ENCODE measurements at regions not wholly inside any gene's neighbourhood (a gene's known extent, or its start where the extent isn't known, plus 50 kb on each side); places are given as distances from the start of the nearest gene placed in this dataset.

- H3K36me3 Mint-ChIP-seq: no peaks in the 10 kb centered on the region
Measured at GRCh38 chr5:124263680-124264491, 482.6 kb downstream of the ZNF608 start.

GRCh38 chr5:124262991-124263571 lies 483.4 kb downstream of the ZNF608 start:
- Mint-ChIP-seq H3K27me3 (no peaks in the 10 kb centered on the region), H3K36me3 (no peaks in the 10 kb centered on the region), H3K4me3 (no peak overlapping the region), H3K27ac (no peak overlapping the region), H3K9me3 (no peaks in the 10 kb centered on the region), H3K4me1 (no peaks in the 10 kb centered on the region)
- DNase-seq (ENCODE audit: low spot score in 2 of 2) (no peak), ATAC-seq (ENCODE audit: low read depth) (no peak)

More at GRCh38 chr5:124263680-124264491, 482.6 kb downstream of the ZNF608 start:
- Mint-ChIP-seq H3K27ac (no peak overlapping the region), H3K9me3 (no peaks in the 10 kb centered on the region), H3K4me1 (no peaks in the 10 kb centered on the region), H3K4me3 (no peak overlapping the region), H3K27me3 (no peaks in the 10 kb centered on the region)
- DNase-seq (ENCODE audit: low spot score in 2 of 2): no peak
- ATAC-seq (ENCODE audit: low read depth): no peak

- DNase-seq (ENCODE audit: low spot score in 2 of 2): no peak
- Mint-ChIP-seq H3K9me3 (no peaks in the 10 kb centered on the region), H3K4me3 (no peak overlapping the region), H3K4me1 (no peaks in the 10 kb centered on the region), H3K27me3 (no peaks in the 10 kb centered on the region), H3K27ac (no peak overlapping the region), H3K36me3 (no peaks in the 10 kb centered on the region)
- no peak for ATAC-seq (ENCODE audit: low read depth)
Measured at GRCh38 chr5:124262470-124262869, 484.0 kb downstream of the ZNF608 start.

GRCh38 chr5:124261848-124262247 lies 484.6 kb downstream of the ZNF608 start:
- Mint-ChIP-seq H3K4me3 (no peak overlapping the region), H3K27ac (no peak overlapping the region), H3K9me3 (no peaks in the 10 kb centered on the region), H3K4me1 (no peaks in the 10 kb centered on the region), H3K36me3 (no peaks in the 10 kb centered on the region), H3K27me3 (no peaks in the 10 kb centered on the region)
- DNase-seq (ENCODE audit: low spot score in 2 of 2): no peak
- no peak for ATAC-seq (ENCODE audit: low read depth)

GRCh38 chr5:124260921-124261515 lies 485.4 kb downstream of the ZNF608 start:
- DNase-seq (ENCODE audit: low spot score in 2 of 2): no peak
- no peak for ATAC-seq (ENCODE audit: low read depth)
- H3K27me3 Mint-ChIP-seq: no peaks in the 10 kb centered on the region
- H3K4me1 Mint-ChIP-seq: no peaks in the 10 kb centered on the region
- H3K9me3 Mint-ChIP-seq: peaks cover 7% of the 10 kb centered on the region
- H3K4me3 Mint-ChIP-seq: no peak overlapping the region
- no peak overlapping the region for H3K27ac Mint-ChIP-seq
- H3K36me3 Mint-ChIP-seq: peaks cover 7% of the 10 kb centered on the region

- no peak overlapping the region for H3K27ac Mint-ChIP-seq
- H3K4me1 Mint-ChIP-seq: no peaks in the 10 kb centered on the region
- H3K9me3 Mint-ChIP-seq: peaks cover 12% of the 10 kb centered on the region
- no peaks in the 10 kb centered on the region for H3K27me3 Mint-ChIP-seq
- ATAC-seq (ENCODE audit: low read depth) (no peak), DNase-seq (ENCODE audit: low spot score in 2 of 2) (no peak)
- H3K4me3 Mint-ChIP-seq: no peak overlapping the region
- H3K36me3 Mint-ChIP-seq: peaks cover 10% of the 10 kb centered on the region
Measured at GRCh38 chr5:124259017-124259416, 487.4 kb downstream of the ZNF608 start.

GRCh38 chr5:124257048-124257447 lies 489.4 kb downstream of the ZNF608 start:
- DNase-seq (ENCODE audit: low spot score in 2 of 2): no peak
- H3K4me3 Mint-ChIP-seq: no peak overlapping the region
- H3K27me3 Mint-ChIP-seq: no peaks in the 10 kb centered on the region
- H3K27ac Mint-ChIP-seq: no peak overlapping the region
- ATAC-seq (ENCODE audit: low read depth): no peak
- peaks cover 12% of the 10 kb centered on the region for H3K9me3 Mint-ChIP-seq
- peaks cover 10% of the 10 kb centered on the region for H3K36me3 Mint-ChIP-seq
- no peaks in the 10 kb centered on the region for H3K4me1 Mint-ChIP-seq

GRCh38 chr5:124253203-124253810 lies 493.1 kb downstream of the ZNF608 start:
- Mint-ChIP-seq H3K4me1 (no peaks in the 10 kb centered on the region), H3K27me3 (no peaks in the 10 kb centered on the region), H3K4me3 (no peak overlapping the region), H3K36me3 (peaks cover 10% of the 10 kb centered on the region), H3K27ac (no peak overlapping the region), H3K9me3 (peaks cover 16% of the 10 kb centered on the region)
- ATAC-seq (ENCODE audit: low read depth) (no peak), DNase-seq (ENCODE audit: low spot score in 2 of 2) (no peak)

- Mint-ChIP-seq H3K27me3 (no peaks in the 10 kb centered on the region), H3K27ac (no peak overlapping the region), H3K9me3 (peaks cover 16% of the 10 kb centered on the region), H3K4me3 (no peak overlapping the region), H3K4me1 (no peaks in the 10 kb centered on the region), H3K36me3 (peaks cover 10% of the 10 kb centered on the region)
- no peak for DNase-seq (ENCODE audit: low spot score in 2 of 2)
- no peak for ATAC-seq (ENCODE audit: low read depth)
Measured at GRCh38 chr5:124252747-124253146, 493.7 kb downstream of the ZNF608 start.

GRCh38 chr5:124252191-124252638 lies 494.2 kb downstream of the ZNF608 start:
- H3K27me3 Mint-ChIP-seq: no peaks in the 10 kb centered on the region

GRCh38 chr5:124245276-124245675 lies 501.2 kb downstream of the ZNF608 start:
- Mint-ChIP-seq H3K36me3 (peaks cover 13% of the 10 kb centered on the region), H3K27ac (no peak overlapping the region), H3K4me1 (no peaks in the 10 kb centered on the region), H3K9me3 (peaks cover 23% of the 10 kb centered on the region), H3K4me3 (no peak overlapping the region), H3K27me3 (no peaks in the 10 kb centered on the region)
- ATAC-seq (ENCODE audit: low read depth): no peak
- DNase-seq (ENCODE audit: low spot score in 2 of 2): no peak

More at GRCh38 chr5:124252191-124252638, 494.2 kb downstream of the ZNF608 start:
- no peak overlapping the region for H3K4me3 Mint-ChIP-seq
- peaks cover 20% of the 10 kb centered on the region for H3K9me3 Mint-ChIP-seq
- no peak for DNase-seq (ENCODE audit: low spot score in 2 of 2)
- H3K27ac Mint-ChIP-seq: no peak overlapping the region
- ATAC-seq (ENCODE audit: low read depth): no peak
- peaks cover 10% of the 10 kb centered on the region for H3K36me3 Mint-ChIP-seq
- no peaks in the 10 kb centered on the region for H3K4me1 Mint-ChIP-seq

- Mint-ChIP-seq H3K27ac (no peak overlapping the region), H3K9me3 (peaks cover 11% of the 10 kb centered on the region), H3K4me3 (no peak overlapping the region), H3K27me3 (peaks cover 3% of the 10 kb centered on the region), H3K4me1 (no peaks in the 10 kb centered on the region), H3K36me3 (peaks cover 12% of the 10 kb centered on the region)
- DNase-seq (ENCODE audit: low spot score in 2 of 2) (no peak), ATAC-seq (ENCODE audit: low read depth) (no peak)
Measured at GRCh38 chr5:124240732-124241131, 505.7 kb downstream of the ZNF608 start.

- Mint-ChIP-seq H3K27ac (no peak overlapping the region), H3K36me3 (peaks cover 7% of the 10 kb centered on the region), H3K9me3 (peaks cover 5% of the 10 kb centered on the region), H3K27me3 (peaks cover 3% of the 10 kb centered on the region), H3K4me3 (no peak overlapping the region), H3K4me1 (no peaks in the 10 kb centered on the region)
- no peak for ATAC-seq (ENCODE audit: low read depth)
- DNase-seq (ENCODE audit: low spot score in 2 of 2): no peak
Measured at GRCh38 chr5:124239572-124239971, 506.9 kb downstream of the ZNF608 start.

- H3K4me1 Mint-ChIP-seq: no peaks in the 10 kb centered on the region
- H3K4me3 Mint-ChIP-seq: no peak overlapping the region
- ATAC-seq (ENCODE audit: low read depth) (no peak), DNase-seq (ENCODE audit: low spot score in 2 of 2) (no peak)
- no peak overlapping the region for H3K27ac Mint-ChIP-seq
- H3K36me3 Mint-ChIP-seq: peaks cover 6% of the 10 kb centered on the region
- H3K9me3 Mint-ChIP-seq: peaks cover 4% of the 10 kb centered on the region
- peaks cover 3% of the 10 kb centered on the region for H3K27me3 Mint-ChIP-seq
Measured at GRCh38 chr5:124238350-124238749, 508.1 kb downstream of the ZNF608 start.
